ENCODE measurements at regions not wholly inside any gene's neighbourhood (a gene's known extent, or its start where the extent isn't known, plus 50 kb on each side); places are given as distances from the start of the nearest gene placed in this dataset.

GRCh38 chr14:101026341-101026740 is 122.8 kb upstream of the RTL1 start:
- ATAC-seq (no peak), DNase-seq (peak; percentile 36)
- TF ChIP-seq, protein P1, sequence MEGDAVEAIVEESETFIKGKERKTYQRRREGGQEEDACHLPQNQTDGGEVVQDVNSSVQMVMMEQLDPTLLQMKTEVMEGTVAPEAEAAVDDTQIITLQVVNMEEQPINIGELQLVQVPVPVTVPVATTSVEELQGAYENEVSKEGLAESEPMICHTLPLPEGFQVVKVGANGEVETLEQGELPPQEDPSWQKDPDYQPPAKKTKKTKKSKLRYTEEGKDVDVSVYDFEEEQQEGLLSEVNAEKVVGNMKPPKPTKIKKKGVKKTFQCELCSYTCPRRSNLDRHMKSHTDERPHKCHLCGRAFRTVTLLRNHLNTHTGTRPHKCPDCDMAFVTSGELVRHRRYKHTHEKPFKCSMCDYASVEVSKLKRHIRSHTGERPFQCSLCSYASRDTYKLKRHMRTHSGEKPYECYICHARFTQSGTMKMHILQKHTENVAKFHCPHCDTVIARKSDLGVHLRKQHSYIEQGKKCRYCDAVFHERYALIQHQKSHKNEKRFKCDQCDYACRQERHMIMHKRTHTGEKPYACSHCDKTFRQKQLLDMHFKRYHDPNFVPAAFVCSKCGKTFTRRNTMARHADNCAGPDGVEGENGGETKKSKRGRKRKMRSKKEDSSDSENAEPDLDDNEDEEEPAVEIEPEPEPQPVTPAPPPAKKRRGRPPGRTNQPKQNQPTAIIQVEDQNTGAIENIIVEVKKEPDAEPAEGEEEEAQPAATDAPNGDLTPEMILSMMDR (IDR thresholded peaks at IDR 0.05) = no peak
- no peak overlapping the region for H3K27ac ChIP-seq
- intact Hi-C loops (cut with DNase I) = no loop called here
- H3K4me3 ChIP-seq = no peak overlapping the region
- H3K36me3 ChIP-seq = no peaks in the 10 kb centered on the region
- H3K27me3 ChIP-seq = no peaks in the 10 kb centered on the region
- no peaks in the 10 kb centered on the region for H3K9me3 ChIP-seq
- H3K4me1 ChIP-seq = no peaks in the 10 kb centered on the region

- intact Hi-C loops (cut with DNase I) = no loop called here
- no peak for ATAC-seq
Observed at GRCh38 chr14:101027291-101027690, 123.8 kb upstream of the RTL1 start.

DNA sequence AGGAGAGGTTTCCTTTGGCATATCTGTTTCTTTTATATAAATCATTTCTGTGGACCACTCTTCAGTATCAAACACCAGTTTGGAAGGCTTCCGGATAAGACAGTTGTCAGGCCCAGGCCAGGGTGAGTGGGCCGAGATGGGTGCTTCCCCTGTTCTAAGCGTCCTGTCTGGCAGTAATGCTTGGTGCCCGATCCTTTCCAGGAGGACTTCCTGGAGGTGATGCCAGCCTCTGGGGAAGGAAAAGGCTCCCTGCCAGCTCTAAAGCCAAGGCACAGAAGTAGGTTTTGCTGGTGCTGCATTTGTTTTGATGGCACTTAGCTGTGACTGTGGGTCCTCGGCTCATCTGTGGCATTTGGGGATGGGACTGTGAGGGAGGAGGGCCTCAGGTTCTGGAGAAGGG is 124.4 kb upstream of the RTL1 start:
- H3K36me3 ChIP-seq = no peaks in the 10 kb centered on the region
- H3K27me3 ChIP-seq = no peaks in the 10 kb centered on the region
- H3K4me1 ChIP-seq = no peaks in the 10 kb centered on the region
- DNase-seq (peak; percentile 40), ATAC-seq (no peak)
- H3K9me3 ChIP-seq = no peaks in the 10 kb centered on the region
- intact Hi-C loops (cut with DNase I) = no loop called here
- TF ChIP-seq, protein P1 (IDR thresholded peaks at IDR 0.05) = no peak
- H3K4me3 ChIP-seq = no peak overlapping the region
- no peak overlapping the region for H3K27ac ChIP-seq

More at GRCh38 chr14:101027291-101027690, 123.8 kb upstream of the RTL1 start:
- TF ChIP-seq, protein P1 (IDR thresholded peaks at IDR 0.05) = no peak
- no peak overlapping the region for H3K27ac ChIP-seq
- no peaks in the 10 kb centered on the region for H3K36me3 ChIP-seq
- H3K27me3 ChIP-seq = no peaks in the 10 kb centered on the region
- H3K4me1 ChIP-seq = no peaks in the 10 kb centered on the region
- peak; percentile 16 for DNase-seq
- H3K4me3 ChIP-seq = no peak overlapping the region
- H3K9me3 ChIP-seq = no peaks in the 10 kb centered on the region

GRCh38 chr14:101028971-101029667 is 125.6 kb upstream of the RTL1 start:
- Histone ChIP-seq H3K4me3 (no peak overlapping the region), H3K36me3 (no peaks in the 10 kb centered on the region), H3K9me3 (no peaks in the 10 kb centered on the region), H3K27me3 (no peaks in the 10 kb centered on the region), H3K4me1 (no peaks in the 10 kb centered on the region), H3K27ac (no peak overlapping the region)
- intact Hi-C loops (cut with DNase I) = no loop called here
- TF ChIP-seq, protein P1 (IDR thresholded peaks at IDR 0.05) = no peak
- DNase-seq (peak; percentile 31), ATAC-seq (no peak)

DNA sequence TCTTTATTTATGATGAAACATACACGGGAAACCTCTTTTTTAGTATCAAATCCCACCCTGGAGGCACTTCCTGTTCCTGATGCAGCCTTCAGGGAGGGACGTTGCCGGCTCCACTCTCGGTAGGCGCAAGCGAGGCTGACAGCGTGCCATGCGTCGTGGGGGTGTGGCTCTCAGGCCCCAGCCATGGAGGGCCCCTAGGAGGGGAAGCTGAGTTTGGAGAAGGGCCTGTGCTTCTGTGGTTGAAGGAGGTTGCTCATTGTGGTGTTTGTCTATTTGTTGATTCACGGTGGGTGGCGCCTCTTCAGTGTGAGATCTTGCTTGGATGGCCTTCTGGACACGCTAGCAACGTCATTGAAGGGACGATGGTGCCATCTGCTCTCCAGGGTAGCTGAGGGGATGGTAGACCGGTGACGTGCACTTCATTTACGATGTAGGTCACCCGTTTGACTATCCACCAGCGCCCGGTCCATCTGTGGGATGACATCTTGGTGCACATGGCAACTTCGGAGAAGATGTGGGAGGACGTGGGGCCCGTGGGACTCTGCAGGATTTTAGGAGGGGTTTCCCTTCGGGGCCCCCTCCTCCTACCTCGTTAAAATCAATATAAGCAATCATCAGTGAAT is 126.3 kb upstream of the RTL1 start:
- ATAC-seq (no peak), DNase-seq (peak; percentile 42)
- intact Hi-C loops (cut with DNase I) = no loop called here
- Histone ChIP-seq H3K4me1 (no peaks in the 10 kb centered on the region), H3K36me3 (no peaks in the 10 kb centered on the region), H3K27me3 (no peaks in the 10 kb centered on the region), H3K4me3 (no peak overlapping the region), H3K27ac (no peak overlapping the region), H3K9me3 (no peaks in the 10 kb centered on the region)
- TF ChIP-seq, protein P1 (IDR thresholded peaks at IDR 0.05) = no peak

Measured in upper lobe of right lung (tissue), 1 donor.